ENCODE measurements at regions not wholly inside any gene's neighbourhood (a gene's known extent, or its start where the extent isn't known, plus 50 kb on each side); places are given as distances from the start of the nearest gene placed in this dataset.
"Not testable (repeated sequence)": the region's sequence is repeated elsewhere in the genome, so short reads cannot be mapped to it uniquely, and the experiment has no call there.

- TF ChIP-seq TAF1 (IDR thresholded peaks at IDR 0.05; ENCODE audit: borderline replicate concordance, low read depth, low read length); RAD21 (IDR thresholded peaks at IDR 0.05; ENCODE audit: low read length): not testable (repeated sequence)
These were observed 104.2 kb upstream of the FAN1 start for GRCh38 chr15:30799565-30799964.
